ENCODE measurements at regions not wholly inside any gene's neighbourhood (a gene's known extent, or its start where the extent isn't known, plus 50 kb on each side); places are given as distances from the start of the nearest gene placed in this dataset.
"Not testable (repeated sequence)": the region's sequence is repeated elsewhere in the genome, so short reads cannot be mapped to it uniquely, and the experiment has no call there.

- no peak for DNase-seq
Observed at GRCh38 chr15:45812200-45812599, 177.4 kb downstream of the SQOR start.

GRCh38 chr15:45817578-45817977 is 182.7 kb downstream of the SQOR start:
- DNase-seq: not testable (repeated sequence)

GRCh38 chr15:45821390-45821789 is 186.6 kb downstream of the SQOR start:
- no peak for DNase-seq

DNA sequence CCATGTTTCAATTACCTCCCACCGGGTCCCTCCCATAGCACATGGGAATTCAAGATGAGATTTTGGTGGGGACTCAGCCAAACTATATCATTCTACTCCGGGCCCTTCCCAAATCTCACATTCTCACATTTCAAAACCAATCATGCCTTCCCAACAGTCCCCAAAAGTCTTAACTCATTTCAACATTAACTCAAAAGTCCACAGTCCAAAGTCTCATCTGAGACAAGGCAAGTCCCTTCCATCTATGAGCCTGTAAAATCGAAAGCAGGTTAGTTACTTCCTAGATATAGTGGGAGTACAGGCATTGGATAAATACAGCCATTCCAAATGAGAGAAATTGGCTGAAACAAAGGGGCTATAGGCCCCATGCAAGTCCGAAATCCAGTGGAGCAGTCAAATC is 188.1 kb downstream of the SQOR start:
- not testable (repeated sequence) for DNase-seq

- DNase-seq: no peak
Observed at GRCh38 chr15:45827275-45827674, 192.4 kb downstream of the SQOR start.

DNA sequence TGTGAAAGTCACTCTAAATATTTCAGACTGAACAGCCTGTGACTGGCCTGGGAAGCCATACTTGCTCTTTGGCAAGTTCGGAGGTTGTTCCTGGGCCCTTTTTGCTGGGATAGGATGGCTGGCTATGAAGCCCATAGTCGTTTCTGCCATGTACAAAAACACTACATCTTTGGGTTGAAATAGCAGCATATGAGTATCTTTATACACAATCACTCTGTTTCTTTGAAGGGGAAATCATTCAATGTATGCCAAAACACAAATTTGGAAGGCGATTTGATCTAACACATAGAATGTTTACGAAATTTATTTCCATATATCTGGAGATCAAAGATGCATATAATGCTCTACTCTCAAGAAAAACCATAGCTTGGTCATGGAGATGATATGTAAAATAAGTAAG is 192.9 kb downstream of the SQOR start:
- DNase-seq: no peak

DNA sequence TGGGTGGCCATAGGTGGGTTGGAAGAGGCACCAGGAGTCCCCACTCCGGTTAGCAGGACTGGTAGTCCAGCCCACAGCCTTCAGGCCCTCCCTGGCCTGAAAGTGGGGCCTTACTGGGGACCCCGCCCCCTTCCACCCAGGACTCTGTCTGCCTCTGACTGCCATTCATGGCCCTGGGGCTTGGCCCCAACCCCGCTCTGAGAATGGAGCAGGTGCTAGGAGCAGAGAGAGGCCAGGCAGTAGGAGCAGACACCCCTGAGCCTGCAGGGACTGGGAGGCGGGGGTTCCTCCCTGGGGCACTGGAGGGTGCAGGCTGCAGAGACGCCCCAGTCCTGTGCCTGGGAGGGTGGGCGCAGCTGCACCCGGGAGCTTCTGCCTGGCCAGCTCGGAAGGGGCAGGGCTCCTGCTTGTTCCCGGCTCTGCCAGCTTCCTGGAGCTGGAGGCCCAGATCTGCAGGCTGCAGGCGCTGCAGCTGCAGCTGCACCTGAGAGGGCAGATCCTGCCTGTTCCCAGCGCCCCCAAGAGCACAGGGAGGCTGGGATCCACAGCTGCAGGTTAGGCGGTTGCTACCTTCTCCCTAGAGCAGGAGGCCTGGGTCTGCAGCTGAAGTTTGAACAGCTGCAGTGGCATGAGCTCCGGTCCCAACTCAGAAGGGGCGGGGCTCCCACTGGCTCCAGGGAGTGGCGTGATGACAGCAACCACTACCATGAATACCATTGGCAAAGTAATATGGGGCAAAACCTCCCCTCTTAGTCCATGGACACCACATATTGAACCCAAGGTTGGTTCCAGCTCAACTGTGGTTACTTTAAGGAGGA is 194.7 kb downstream of the SQOR start:
- DNase-seq: no peak

DNA sequence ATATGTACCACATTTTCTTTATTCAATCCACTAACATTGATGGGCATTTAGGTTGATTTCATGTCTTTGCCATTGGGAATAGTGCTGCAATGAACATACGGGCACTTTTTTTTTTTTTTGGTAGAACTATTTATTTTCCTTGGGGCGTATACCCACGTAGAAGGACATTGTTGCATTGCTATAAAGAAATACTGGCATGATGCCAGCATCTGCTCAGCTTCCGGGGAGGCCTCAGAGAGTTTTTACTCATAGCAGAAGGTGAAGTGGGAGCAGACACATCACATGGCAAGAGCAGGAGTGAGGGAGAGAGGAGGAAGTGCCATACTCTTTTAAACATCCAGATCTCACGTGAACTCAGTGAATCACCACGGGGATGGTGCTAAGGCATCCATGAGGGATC is 197.0 kb downstream of the SQOR start:
- DNase-seq: no peak

DNA sequence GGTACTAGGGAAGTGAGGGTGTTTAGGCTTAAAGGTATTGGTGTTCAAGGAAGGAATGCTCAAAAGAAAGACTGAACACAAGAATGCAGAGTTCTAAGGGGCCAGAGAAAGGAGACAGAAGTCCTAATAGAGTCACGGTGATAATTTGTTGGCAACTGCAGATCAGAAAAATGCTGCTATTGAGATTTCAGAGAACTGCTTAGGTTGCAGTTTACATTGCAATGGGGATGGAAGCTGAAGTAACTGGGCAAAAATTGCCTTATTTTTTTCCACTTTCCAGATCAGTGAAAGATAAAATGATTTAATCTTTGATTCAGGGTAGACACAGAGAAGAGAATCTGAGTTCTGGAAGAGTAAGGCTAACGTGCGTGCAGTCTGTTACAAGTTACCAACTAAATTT is 199.8 kb downstream of the SQOR start:
- DNase-seq: no peak

DNA sequence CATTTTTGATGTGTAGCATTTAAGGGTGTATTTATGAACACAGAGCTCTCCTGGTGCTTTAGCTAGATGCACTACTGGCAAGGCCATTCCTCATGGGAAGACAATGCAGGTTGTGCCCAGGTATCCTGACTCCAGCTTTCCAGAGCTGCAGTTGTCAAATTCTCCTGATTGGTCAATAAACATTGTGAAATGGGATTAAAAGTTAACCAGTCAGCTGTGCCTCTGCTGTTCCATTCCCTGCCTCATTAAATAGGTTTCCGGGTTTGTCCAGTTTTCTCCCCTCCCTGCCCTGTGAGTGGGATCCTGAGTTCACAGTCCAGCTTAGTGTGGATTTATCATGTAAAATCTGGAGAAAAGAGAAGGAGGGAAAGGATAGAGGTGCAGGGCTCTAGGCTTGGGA is 207.3 kb downstream of the SQOR start:
- no peak for DNase-seq

DNA sequence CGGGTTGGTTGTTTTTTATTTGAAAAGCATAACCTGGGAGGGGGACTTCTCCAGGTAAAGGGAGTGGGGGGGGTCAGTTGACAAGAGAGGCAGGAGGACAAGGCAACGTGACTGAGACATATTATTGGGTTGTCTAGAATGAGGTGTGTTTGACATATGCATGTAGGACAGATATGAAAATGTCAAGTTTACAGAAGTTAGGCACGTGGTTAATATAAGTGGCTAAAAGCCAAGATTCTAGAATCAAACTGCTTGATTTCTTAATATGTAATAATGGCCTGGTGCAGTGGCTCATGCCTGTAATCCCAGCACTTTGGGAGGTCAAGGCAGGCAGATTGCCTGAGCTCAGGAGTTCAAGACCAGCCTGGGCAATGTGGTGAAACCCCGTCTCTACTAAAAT is 212.8 kb downstream of the SQOR start:
- DNase-seq: no peak

DNA sequence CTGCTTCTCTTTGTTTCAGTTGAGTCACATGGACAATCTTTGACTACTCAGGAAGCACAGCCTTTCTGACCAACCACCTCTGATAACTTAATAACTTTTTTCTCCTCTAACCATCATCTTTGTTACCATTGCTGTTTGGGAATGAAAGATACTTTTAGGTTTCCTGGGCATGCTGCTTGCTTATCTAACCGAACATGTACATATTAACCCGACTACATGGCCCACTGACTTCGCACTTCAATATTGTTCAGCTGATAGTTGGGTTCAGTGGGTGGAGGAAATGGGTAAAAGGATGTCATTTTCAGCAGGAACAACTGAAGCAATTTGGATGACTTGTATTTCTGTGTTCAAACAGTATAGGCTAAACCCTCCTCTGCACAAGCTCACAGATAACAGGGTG is 214.3 kb downstream of the SQOR start:
- no peak for DNase-seq

GRCh38 chr15:45854455-45855202 is 219.8 kb downstream of the SQOR start:
- no peak for DNase-seq

DNA sequence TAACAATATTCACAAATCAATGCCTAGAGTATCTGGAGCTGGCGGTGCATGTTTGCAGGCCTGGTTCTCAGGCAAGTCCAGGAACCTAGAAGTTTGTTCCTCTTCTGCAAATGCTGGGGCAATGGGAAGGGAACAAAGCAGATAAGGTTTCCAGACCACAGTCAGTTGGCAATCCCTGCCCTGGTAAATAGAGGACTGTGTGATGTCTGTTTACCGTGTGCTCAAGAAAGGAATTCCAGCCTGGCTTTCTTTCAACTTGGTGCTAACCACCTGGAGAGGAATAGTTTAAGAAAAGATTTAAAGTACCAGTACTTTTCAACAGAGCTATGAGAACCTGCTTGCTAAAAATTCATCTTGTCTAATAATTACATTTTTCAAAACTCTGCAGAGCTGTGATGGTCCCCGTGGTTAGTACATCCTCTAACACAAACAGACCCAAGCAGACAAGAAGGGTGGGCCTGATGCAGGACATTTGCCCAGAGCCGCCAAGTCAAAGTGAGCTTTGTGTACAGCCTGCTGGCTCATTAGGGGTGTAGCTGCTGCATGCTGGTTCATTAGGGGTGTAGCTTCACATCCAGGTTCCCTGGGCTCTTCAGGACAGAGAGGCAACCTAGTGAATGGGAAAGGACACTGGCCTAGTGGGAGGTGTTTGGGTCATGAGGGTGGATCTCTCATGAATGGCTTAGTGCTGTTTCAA is 220.5 kb downstream of the SQOR start:
- no peak for DNase-seq

DNA sequence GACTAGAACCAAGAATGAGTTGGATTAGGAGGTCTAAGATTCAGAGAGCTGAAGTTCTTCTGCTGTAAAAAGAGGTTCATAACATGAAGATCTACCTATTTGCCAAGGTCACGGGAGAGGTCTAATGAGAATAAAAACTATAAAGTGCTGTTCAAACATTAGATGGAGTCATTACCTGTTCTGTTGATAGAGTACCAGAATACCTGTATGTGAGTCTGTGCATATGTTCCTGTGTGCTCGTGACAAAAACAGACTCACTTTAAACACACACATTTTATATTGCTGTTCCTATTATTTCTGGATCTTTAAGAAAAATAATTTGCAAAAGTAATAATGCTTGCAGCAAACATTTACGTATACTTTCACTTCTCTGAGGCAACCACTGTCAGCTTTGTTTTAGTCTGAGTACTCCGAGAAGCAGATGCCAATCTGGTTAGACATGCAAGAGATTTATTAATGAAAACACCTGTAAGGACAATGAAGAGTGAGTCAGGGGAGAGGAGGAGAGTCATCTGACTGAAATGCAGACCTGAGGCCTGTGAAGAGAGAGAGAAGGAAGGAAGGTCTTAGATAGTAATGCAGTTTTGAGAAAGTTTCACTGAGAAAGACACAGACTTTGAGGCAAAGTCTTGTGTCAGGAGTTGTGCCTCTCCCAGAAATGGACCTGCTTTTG is 221.2 kb downstream of the SQOR start:
- DNase-seq: no peak

DNA sequence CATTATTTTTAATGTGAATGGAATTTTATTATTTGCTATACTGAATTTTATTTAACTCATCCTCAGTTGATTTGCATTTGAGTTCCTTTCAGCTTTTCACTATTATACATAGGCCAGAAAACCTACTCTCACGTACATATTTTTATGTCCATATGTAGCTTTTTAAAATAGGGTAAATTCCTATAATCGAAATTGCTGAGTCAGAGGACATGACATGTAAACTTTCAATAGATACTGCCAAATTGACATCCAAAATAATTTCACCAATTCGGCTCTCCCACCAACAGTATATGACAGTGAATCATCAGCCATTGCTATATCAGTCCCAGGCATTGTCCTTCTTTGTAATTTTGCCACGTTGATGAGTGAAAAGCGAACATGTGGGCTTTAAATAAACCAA is 222.5 kb downstream of the SQOR start:
- DNase-seq: no peak

DNA sequence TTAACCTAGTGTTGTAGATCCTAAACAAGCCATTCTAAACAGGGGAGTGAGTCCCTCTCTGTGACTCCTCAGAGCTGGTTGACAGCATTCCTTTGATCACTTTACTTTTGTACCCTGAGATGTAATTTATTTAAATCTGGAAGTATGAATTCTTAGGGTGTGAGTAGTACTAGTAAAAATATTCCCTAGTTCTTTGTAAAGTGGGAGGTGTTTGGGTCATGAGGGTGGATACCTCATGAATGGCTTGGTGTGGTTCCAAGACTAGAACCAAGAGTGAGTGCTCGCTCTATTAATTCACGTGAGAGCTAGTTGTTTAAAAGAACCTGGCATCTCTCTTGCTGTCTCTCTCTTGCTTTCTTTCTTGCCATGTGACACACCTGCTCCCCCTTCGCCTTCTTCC is 223.7 kb downstream of the SQOR start:
- no peak for DNase-seq

DNA sequence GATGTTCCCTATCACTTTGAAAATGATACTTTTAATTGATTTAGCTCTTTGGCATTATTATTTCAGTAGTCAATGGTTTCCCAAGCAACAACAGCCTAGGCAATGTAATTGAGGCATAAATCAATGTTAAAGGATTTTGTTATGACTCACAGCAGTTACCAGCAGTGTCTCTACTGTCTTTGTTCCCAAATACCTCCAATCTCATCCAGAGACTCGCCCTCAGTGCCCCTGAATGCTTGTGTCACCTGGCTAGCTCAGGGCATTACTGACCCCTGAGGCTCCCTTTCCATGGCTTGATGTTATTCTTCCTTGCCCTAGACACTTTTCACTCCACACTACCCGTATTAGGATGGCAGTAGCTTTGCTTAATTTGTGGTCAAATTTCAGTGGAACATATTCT is 227.2 kb downstream of the SQOR start:
- no peak for DNase-seq

- DNase-seq: no peak
Observed at GRCh38 chr15:45863881-45864580, 229.2 kb downstream of the SQOR start.

DNA sequence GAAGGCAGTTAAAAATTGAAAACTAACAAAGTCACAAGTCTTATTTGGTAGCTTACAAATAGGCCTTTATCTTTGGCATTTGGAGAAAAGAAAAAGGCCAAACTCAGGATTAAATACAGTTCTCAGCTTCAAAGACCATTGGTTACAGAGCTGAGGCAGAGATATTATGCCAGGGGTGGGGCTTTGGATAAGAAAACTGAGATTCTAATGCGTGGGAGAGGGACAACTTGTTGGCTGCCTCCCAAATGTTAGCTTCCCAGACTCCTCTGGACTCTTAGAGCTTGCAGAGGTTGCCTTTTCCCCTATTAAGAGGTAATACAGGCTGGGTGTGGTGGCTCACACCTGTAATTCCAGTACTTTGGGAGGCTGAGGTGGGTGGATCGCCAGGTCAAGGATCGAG is 231.8 kb downstream of the SQOR start:
- DNase-seq: no peak

GRCh38 chr15:45867281-45867680 is 232.5 kb downstream of the SQOR start:
- DNase-seq: no peak

DNA sequence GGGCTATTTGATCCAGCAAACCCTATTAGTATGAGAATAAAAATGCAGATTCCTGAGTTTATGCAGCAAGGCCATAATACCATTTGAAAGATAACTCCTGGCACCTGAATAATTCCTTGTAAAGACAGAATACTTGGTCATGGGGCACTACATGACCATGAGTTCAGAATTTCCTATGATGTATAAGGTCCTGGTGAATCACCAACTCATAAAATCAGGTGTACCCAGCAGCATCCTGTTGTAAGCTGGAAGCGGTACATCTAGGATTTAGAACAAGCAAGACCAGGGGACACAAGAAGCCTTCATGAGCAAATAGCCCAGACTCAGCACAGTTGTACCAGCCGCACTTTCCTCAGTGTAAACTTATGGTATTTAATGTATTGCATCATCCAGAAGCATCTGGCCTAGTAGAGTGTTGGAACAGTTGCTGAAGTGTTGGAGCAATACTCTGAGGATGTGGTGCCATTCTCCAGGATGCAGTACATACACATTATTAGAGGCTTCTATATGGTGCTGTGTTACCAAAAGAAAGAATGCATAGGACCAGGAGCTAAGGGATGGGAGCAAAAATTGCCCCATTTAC is 233.4 kb downstream of the SQOR start:
- DNase-seq: no peak

Data from inflammatory macrophage treated with lipopolysaccharide for 4 hours (primary cell).